NCI-H345 treated with DMSO at 0.1 percent for 48 hours (cell line): ENCODE measurements at regions not wholly inside any gene's neighbourhood (a gene's known extent, or its start where the extent isn't known, plus 50 kb on each side); places are given as distances from the start of the nearest gene placed in this dataset.

Experiments used
- DNase-seq: peaks from one replicate; lab custom pipeline; 2025; ENCODE audit not compliant: unreplicated experiment; lab: John Stamatoyannopoulos, UW

DNA sequence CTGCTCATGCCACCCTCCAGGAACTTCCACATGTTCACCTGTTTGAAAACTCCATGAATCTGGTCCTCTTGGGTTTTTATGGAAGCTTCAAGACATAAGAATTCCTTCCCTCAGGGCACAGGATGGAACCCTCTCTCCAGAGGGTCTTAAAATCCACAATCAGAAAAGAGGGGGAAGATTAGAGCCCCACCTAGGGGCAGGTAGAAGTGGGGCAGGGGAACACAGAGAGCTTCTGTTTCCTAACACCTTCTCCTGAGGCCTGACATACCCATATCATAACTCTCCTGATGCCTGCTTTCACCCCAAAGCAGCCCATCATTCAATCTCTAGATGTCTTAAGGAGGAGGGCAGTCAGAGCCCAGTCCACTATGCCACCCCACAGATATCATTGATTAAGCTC is 1087.7 kb upstream of the ARRDC3 start:
- DNase-seq, result no peak

DNA sequence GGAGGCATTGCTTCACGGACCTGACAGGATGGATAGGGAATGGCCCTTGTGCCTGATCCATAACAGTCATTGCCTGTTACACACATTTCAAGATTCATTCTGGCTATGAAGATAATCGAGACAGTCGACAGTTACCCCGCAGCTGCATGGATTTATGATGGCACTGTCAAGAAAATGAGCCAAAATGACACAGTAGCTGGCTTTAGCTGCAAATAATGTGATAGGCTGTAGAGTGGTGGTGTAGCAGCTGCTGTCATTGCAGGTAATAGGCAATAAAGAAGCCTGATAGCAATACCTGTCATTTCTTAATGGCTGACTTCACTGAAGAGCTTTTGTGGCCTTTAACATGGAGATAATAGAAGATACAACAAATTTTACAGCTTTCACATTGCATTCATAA is 1085.2 kb upstream of the ARRDC3 start:
- DNase-seq, result no peak

DNA sequence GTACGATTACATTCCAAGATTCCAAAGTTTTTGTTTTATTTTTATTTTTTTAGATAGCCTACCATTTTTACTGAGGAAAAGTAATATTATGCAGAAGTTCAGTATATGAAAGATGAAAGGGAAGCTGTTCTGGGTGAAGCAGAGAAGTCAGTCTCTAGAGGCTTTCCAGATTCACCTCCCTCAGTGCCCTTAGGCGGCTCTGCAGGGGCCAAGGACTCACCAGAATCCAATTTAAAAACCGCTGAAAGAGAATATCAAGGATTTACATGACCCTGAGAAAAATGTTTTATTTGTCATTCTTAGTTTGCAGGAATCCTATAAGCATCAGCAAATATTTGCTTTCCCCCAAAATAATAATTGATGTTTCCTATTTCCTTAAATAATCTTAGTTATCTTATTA is 1084.6 kb upstream of the ARRDC3 start:
- no peak for DNase-seq

DNA sequence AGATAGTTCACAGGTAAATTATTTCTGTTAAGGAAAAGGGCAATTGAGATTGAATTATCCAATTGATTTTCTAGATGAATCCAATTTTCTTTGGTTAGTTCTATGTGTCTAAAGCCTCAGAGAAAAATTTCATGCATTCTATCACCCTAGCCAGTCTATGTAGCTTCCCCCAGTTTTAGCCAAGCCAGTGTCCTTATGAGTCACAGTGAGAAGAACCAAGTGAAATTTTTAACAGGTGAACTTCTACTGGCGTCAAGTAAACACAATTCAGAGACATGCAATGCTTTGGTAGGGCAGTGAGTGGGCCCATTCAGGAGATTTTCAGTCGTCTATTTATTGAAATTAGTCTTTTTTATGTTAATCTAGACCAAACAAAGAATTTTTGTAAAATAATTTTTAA is 1077.4 kb upstream of the ARRDC3 start:
- no peak for DNase-seq

DNA sequence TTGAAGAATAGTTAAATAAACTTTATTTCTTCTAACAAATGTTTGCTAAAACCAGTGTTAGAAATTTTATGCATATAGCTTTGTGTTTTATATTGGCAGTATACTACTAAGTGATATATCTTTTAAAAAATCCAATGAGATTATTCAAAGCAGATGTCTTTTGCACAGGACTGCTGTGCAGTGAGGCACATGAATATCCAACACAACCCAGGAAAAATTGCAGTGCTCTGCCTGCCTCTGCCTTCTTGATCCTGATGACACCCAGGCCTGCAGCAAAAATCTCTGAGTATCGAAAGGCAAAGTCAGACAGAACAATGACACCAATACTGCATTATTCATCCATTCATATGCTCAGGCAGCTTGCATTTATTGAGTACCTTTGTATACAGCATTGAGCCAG is 1076.5 kb upstream of the ARRDC3 start:
- no peak for DNase-seq

DNA sequence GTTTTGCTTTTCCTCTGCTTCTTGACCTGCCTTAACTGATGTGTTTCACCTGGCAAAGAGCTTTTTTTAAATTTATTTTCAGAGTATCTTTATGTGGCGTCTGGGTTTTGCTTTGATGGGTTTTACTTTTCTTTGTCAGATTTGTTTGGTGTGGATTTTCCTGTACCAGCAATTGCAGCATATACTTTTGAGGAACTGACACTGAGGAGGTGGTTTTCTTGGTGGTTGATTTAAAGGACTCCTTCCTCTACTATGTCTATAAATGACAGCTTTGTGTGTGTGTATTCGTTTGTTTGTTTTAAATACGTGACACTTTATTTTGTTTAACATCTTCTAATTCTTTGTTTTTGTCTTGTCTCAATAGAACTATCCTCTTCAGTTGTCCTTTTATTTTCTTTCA is 1071.9 kb upstream of the ARRDC3 start:
- DNase-seq, result no peak

DNA sequence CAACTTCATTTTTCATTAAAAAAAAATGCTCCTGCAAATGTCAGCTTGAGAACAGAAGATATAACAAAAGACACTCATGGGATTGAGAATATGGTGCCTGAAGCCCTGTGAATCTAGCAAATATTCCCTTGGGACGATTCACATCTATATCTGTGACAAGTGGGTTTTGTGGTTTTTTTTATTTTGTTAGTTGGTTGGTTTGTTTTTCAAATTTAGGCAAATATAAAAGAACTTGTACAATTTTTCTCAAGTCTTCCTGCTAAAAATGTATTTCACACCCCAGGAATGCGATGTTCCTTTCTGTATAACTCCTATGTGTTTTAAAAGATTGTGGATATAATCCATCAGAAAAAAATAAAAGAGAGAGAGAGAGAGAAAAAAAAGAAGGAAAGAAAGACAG is 1061.8 kb upstream of the ARRDC3 start:
- no peak for DNase-seq

DNA sequence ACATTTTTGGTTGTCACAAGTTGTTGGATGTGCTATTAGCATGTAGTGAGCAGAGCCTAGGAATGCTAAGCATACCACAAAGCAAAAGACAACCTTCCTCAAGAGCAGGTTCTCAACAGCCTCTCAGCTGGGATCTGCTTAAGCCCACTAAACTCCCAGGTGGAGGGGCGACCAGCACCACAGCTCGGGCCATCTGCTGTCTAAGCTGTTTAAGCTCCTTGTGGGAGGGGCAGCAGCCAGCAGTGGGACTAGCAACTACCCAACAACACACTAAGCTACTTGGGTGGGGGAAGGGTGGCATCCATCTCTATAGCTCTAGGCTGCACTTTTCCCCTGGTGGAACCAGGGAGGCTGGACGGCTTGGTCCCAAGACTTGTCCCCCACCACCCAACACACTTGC is 1052.7 kb upstream of the ARRDC3 start:
- no peak for DNase-seq

DNA sequence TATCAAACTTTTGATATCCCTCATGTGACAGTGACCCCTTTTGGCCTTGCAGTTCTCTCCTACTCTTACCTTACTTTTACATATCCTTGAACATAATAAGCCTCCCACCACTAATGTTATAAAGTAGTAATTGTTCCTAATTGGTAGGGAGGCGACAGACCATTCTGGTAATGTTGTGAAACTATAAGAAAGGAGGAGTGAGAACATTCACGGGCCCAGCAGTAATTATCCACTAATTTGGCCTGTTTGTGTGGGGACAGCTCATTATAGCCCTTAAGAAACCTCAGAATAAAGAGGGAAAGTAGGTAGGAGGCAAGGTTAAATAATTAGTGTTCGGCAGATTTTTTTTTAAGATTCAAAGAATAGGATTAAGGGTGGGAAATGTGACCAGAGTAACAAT is 1046.5 kb upstream of the ARRDC3 start:
- no peak for DNase-seq

DNA sequence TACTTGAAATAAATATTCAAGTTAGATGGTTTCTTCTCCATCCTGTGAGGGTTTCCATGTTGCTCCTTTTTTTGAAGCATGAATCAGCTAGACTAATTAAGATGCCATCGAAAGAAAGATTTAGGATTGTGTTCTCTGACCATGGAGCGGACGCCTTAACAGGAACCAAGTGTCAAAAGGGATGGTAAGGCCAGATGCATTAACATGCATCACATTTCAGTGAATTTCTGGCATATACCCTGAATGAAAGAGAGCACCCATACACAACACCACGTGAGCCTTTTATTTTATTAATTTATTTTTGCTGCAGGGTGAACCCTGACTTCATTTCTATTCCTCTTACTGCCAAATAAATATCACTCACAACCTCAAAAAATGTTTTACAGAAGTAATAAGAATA is 1045.3 kb upstream of the ARRDC3 start:
- DNase-seq, result no peak

DNA sequence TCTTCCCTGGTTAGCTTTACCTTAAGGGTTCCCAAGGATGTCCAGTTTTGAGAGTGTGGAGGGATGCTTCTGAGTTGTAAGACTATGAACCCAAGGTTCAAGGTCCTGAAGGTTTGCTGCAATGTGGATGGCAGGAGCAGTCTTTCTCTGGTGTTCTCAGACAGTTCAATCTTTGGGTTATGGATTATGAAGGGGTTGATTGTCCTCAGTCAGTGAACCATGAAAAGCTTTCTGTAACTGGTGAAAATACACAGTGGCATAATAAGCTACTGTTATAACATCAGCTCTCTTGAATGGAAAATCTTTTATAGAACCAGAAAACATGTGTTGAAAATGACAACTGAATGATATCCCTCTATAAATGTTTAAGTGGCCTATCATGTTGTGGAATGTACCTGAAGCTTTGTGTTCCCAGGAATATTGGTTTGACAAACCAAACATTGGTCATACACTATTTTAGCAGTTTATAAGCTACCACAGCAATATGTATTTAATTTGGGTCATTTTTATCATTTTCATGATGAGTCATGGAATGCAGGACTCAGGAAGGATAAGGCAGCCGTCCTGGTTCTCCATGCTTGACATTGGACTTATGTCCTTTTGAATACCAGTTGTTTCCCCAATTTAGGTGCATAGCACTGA is 1041.8 kb upstream of the ARRDC3 start:
- DNase-seq, result no peak

DNA sequence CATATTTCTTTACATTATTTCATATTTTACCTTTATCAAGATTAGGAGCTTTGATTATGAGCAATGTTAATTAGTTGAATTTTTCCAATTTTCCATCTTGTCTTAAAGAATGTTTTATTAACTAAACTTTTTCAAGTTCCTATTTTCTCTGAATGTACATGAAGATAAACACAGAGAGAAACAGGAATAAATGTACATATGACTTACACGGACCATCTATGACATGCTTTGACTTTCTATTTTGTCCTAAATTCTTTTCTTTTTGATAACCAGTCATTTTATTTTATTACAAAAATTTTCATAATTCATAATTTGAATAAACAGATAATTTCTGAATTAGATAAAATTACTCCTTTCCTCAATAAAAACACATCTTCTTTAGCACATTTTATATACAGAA is 1038.8 kb upstream of the ARRDC3 start:
- DNase-seq, result no peak

DNA sequence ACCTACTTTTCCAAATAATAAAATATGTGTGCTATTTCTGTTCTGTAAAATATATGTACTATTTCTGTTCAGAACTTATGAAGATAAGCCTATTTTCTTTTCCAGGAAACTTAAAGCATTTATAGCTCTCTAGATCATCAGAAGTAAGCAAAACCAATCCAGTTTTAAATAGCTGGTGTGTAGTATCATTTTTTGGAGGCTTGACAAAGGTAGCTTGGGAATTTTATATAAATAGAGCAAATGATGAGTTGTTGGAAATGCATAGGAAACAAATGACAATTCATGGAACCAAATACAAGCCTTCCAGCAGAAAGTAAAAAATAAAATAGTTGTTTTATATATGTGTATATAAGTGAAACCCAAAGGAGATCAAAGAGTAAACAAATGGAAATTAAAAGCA is 1038.1 kb upstream of the ARRDC3 start:
- no peak for DNase-seq

DNA sequence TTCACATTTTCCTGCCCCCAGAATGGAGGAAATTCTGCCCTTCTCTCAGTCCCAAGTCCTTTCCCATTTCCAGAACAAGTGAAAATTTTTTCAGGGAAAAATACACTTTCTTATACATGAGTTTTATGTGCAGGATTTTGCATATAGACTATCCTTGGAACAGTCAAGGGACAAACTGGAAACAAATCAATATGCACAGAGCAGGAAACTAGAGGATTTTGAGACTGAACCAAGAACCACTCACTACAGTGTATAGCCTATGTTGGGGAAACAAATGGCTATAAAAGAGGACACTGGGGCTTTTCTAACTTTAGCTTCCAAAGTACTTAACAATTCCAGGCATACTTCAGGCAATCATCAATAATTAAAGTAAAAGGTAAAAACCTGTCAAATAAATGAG is 1036.1 kb upstream of the ARRDC3 start:
- DNase-seq, result no peak

DNA sequence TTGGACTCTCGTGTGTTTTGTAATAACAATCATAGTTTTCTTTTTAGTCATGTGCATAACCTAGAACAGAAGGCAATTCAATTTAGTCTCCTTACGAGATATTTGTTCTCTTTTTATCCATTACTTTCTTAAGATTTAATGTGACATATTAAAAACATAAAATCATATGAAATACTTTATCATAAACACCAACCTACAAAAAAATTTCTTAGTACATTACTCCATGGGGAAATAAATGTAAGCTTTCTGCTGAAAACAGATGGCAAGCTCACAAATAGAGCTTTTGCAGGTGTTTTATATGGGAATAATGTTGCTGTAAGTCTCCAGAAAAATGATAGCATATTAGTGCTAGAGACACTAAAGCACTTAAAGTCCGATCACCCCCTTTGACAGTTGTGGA is 1035.2 kb upstream of the ARRDC3 start:
- DNase-seq, result no peak

DNA sequence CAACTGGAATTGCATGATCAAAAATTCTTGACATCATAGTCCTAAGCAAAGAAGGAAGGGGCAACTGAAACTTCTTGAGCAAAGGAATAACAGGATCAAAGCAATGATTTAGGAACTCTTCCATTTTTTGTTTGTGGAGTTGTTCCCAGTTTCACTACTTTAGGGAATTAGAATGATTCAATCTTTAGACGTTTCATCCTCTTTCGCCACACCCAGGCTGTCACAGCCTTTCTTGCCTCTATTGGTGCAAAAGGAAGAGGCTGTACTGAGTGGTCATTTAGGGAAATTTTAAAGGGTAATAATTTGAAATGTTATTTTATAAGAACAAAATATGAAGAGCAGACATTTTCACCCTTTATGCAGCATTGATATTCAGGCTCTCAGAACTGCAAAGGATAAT is 1026.0 kb upstream of the ARRDC3 start:
- DNase-seq, result no peak

DNA sequence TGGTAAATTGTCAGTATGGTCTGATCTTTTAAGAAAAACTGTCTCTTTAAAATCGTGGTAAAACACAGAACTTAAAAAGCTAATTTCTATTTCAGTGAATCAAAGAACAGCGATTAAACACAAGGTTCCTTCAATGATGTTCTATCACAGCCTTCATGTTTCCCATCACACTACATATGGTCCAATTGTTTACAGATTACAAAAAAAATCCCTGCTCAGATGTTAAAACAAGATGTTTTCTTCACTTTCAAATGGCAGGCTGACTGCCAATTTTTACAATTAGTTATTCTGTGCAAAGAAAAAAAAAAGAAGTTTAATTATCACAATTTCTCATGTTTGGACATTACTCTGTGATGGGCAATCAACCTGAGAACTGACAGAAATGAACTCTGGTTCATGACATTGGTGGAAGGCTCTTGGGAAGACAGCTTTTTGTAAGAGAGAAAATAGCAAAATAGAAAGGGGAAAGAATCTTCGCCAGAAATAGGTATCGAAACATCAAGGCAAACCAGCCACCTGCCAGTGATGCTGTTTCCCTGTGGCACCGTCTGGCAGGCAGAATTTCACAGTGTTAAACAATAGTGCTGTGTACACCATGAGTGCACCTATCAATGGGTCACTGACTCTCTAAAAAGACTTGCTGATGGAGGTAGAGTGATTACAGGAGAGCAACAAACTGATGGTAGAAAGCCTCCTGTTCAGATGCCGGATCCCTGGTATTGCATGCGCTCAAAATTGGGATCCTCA is 1020.0 kb upstream of the ARRDC3 start:
- DNase-seq, result peak; percentile 82

DNA sequence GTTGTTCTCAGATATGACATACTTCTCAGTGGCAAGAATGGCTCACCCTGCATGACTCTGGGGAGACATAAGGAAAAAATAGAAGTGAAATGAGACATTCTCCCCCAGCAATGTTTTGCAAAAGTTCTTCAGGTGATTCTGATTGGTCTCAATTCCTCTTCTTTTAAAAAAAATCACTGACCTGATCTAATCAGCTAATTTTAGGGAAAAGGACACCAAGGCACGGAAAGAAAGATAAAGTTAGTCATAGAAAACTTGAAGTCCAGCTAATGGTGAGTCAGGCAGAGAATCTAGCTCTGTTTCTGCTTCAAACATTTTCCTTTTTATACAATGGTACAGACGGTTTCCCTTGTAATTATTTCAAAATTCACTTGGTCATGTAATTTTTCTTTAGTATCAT is 1018.9 kb upstream of the ARRDC3 start:
- DNase-seq, result peak; percentile 25

DNA sequence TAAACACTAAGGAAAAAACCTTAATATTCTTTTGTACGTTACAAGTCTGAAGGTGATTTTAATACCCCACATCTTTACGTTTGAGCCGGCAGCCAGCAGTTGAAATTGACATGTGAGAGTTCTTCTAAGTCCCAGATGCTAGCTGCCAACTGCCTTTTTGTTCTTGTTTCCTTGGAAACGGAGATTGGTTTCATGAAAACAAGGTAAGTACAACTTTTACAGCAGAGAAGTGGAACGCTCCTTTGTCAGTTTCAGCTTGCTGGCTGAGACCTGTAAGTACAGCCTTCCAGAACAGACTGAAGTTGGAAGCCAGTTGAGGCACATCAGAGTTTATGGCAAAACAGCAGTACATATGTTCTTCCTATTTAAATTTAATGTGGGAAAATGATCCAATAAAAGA is 1018.4 kb upstream of the ARRDC3 start:
- DNase-seq, result peak; percentile 53

DNA sequence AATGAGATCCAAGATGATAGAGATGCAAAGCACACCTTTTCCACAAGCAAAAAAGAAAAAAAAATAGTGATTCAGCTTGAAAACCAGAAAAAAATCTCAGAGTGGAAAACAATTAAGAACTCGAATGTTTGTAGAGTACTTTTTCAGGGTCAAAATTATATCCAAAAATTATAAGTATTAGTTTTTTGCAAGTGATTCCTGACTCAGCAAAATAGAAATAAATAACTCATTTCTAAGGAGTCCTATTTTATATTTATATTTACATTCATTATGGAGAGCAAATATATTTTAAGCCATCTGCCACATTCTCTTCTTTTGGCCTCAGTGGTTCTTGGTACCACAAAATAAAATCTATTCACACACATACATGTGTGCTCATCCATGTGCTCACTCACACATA is 1011.8 kb upstream of the ARRDC3 start:
- DNase-seq, result no peak

DNA sequence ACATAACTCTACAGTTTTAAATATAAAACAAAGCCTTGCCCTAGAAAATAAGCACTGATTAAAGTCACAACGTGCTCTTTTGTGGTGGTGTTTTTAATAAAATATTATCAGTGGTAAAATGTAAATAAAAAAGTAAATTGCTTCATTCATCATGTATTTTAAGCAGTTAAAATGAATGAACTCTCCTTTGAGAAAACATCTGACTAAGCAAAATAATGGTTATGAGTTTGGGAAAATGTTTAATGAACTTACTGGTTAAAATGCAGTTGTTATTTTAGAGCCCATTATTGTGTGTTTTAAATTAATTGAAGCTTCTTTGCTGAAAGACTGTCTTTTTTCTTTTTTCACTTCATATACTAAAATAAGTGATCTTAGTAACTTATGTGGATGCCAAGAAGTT is 1007.5 kb upstream of the ARRDC3 start:
- DNase-seq, result no peak

DNA sequence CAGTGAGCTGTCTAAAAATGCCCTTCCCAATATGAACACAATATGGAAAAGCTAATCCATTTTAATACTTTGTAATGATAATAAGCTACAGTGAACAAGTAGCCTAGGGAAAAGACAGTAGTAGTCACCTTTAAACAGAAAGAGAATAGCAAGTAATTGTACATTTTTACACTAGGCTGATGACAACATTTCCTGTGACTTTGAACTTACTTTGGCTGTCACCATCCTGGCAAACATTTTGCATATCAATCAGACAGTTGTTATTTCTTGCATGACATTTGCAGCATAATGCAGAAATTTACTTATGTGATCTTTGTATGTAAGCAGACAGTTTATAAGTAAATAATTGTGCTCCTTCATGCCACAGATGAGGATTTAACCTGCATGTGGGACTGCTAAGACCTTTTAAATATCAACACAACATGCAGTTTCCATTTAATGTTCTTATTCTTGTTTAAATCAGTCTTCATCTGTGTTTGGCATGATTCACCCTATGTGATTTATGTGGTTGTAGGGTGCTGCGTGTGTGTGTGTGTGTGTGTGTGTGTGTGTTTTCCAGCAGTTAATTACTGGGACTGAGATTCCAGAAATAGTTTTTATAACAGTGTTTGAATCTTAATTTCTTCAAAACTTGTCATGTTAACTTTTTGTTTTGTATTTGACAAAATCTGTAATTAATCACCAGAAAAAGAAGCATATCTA is 997.1 kb upstream of the ARRDC3 start:
- DNase-seq, result no peak
